ENCODE measurements at regions not wholly inside any gene's neighbourhood (a gene's known extent, or its start where the extent isn't known, plus 50 kb on each side); places are given as distances from the start of the nearest gene placed in this dataset.

GRCh38 chr15:67009576-67010569 is 55.5 kb upstream of the SMAD3 start:
- no peak overlapping the region for H3K4me3 ChIP-seq (ENCODE audit: insufficient read depth, low read depth, low read length, poor library complexity, severe bottlenecking)
- H3K27ac ChIP-seq (ENCODE audit: insufficient read depth, low read length, poor library complexity, severe bottlenecking) = no peak overlapping the region
- H3K4me1 ChIP-seq (ENCODE audit: control insufficient read depth, insufficient read depth, low read length, poor library complexity, severe bottlenecking) = no peaks in the 10 kb centered on the region
- H3K36me3 ChIP-seq (ENCODE audit: control insufficient read depth, insufficient read depth, low read length) = no peaks in the 10 kb centered on the region
- H3K9me3 ChIP-seq (ENCODE audit: control insufficient read depth, low read length) = no peaks in the 10 kb centered on the region
- no peaks in the 10 kb centered on the region for H3K27me3 ChIP-seq (replicated peaks; ENCODE audit: control insufficient read depth, insufficient read depth, low read length, poor library complexity, severe bottlenecking)
- DNase-seq = no peak

GRCh38 chr15:67010898-67011616 is 54.3 kb upstream of the SMAD3 start:
- H3K27me3 ChIP-seq (replicated peaks; ENCODE audit: control insufficient read depth, insufficient read depth, low read length, poor library complexity, severe bottlenecking) = no peaks in the 10 kb centered on the region
- no peaks in the 10 kb centered on the region for H3K9me3 ChIP-seq (ENCODE audit: control insufficient read depth, low read length)
- DNase-seq = no peak
- H3K36me3 ChIP-seq (ENCODE audit: control insufficient read depth, insufficient read depth, low read length) = no peaks in the 10 kb centered on the region
- H3K27ac ChIP-seq (ENCODE audit: insufficient read depth, low read length, poor library complexity, severe bottlenecking) = no peak overlapping the region
- no peaks in the 10 kb centered on the region for H3K4me1 ChIP-seq (ENCODE audit: control insufficient read depth, insufficient read depth, low read length, poor library complexity, severe bottlenecking)
- H3K4me3 ChIP-seq (ENCODE audit: insufficient read depth, low read depth, low read length, poor library complexity, severe bottlenecking) = no peak overlapping the region

GRCh38 chr15:67011617-67012005 is 53.8 kb upstream of the SMAD3 start:
- Histone ChIP-seq H3K4me1 (ENCODE audit: control insufficient read depth, insufficient read depth, low read length, poor library complexity, severe bottlenecking) (no peaks in the 10 kb centered on the region), H3K4me3 (ENCODE audit: insufficient read depth, low read depth, low read length, poor library complexity, severe bottlenecking) (no peak overlapping the region), H3K36me3 (ENCODE audit: control insufficient read depth, insufficient read depth, low read length) (no peaks in the 10 kb centered on the region), H3K9me3 (ENCODE audit: control insufficient read depth, low read length) (no peaks in the 10 kb centered on the region), H3K27ac (ENCODE audit: insufficient read depth, low read length, poor library complexity, severe bottlenecking) (no peak overlapping the region), H3K27me3 (replicated peaks; ENCODE audit: control insufficient read depth, insufficient read depth, low read length, poor library complexity, severe bottlenecking) (no peaks in the 10 kb centered on the region)
- no peak for DNase-seq

- DNase-seq = no peak
- H3K27ac ChIP-seq (ENCODE audit: insufficient read depth, low read length, poor library complexity, severe bottlenecking) = no peak overlapping the region
These were observed 51.7 kb upstream of the SMAD3 start for GRCh38 chr15:67013696-67014095.

More at GRCh38 chr15:67013696-67014095, 51.7 kb upstream of the SMAD3 start:
- H3K9me3 ChIP-seq (ENCODE audit: control insufficient read depth, low read length) = no peaks in the 10 kb centered on the region
- no peaks in the 10 kb centered on the region for H3K4me1 ChIP-seq (ENCODE audit: control insufficient read depth, insufficient read depth, low read length, poor library complexity, severe bottlenecking)
- no peaks in the 10 kb centered on the region for H3K27me3 ChIP-seq (replicated peaks; ENCODE audit: control insufficient read depth, insufficient read depth, low read length, poor library complexity, severe bottlenecking)
- H3K36me3 ChIP-seq (ENCODE audit: control insufficient read depth, insufficient read depth, low read length) = no peaks in the 10 kb centered on the region
- no peak overlapping the region for H3K4me3 ChIP-seq (ENCODE audit: insufficient read depth, low read depth, low read length, poor library complexity, severe bottlenecking)
